Panc1 (cell line): ENCODE measurements at regions not wholly inside any gene's neighbourhood (a gene's known extent, or its start where the extent isn't known, plus 50 kb on each side); places are given as distances from the start of the nearest gene placed in this dataset.

ENCODE experiments used
- ATAC-seq: fragments of 200-7000 bp; cut with Tn5 transposase; 2 replicates; pipeline ENCODE4 v1.9.1; 2020; ENCODE audit warnings: mild to moderate bottlenecking, moderate library complexity
- BruUV-seq: library from RNA; stranded (reverse); fragments of 400-500 nt; replicated peaks from 2 replicates; lab custom pipeline; 2021; lab: Mats Ljungman, UMichigan
- CTCF ChIA-PET: fragments of 300-600 bp; sonication (Branson Sonifier 250); formaldehyde crosslinking; loops from one replicate; lab custom pipeline; 2022; ENCODE audit warnings: antibody characterized with exemption; lab: Charles Lee
- POLR2A ChIA-PET: fragments of 300-600 bp; sonication (Branson Sonifier 250); formaldehyde crosslinking; loops from one replicate; lab custom pipeline; 2022; ENCODE audit warnings: antibody characterized with exemption; lab: Charles Lee
- DNase-seq: peaks from one replicate; pipeline ENCODE4 v3.0.0-alpha.2; 2010; ENCODE audit warnings: low read depth, low spot score
- H3K27ac ChIP-seq: 2 replicates; pipeline ENCODE4 v1.5.1; 2011; ENCODE audit warnings: mild to moderate bottlenecking, low read length, inconsistent platforms
- H3K27me3 ChIP-seq: fragments of 200-500 bp; sonication (Bioruptor generic); 2 replicates; pipeline ENCODE4 v1.6.0; 2014; ENCODE audit warnings: low read length, inconsistent platforms; ENCODE audit not compliant: control insufficient read depth, insufficient read depth
- H3K36me3 ChIP-seq: fragments of 200-500 bp; sonication (Bioruptor generic); 2 replicates; pipeline ENCODE4 v1.5.1; 2014; ENCODE audit warnings: inconsistent platforms, mild to moderate bottlenecking, low read length, moderate library complexity; ENCODE audit not compliant: control insufficient read depth, insufficient read depth
- H3K4me1 ChIP-seq: 2 replicates; pipeline ENCODE4 v1.5.1; 2011; ENCODE audit warnings: inconsistent platforms, mild to moderate bottlenecking, low read length, moderate library complexity; ENCODE audit not compliant: control insufficient read depth, insufficient read depth
- H3K4me3 ChIP-seq, 2 experiments: 2 replicates each; pipeline ENCODE4 v1.5.1; 2011 to 2012; ENCODE audit warnings: low read depth in 2 of 2, low read length in 2 of 2, mild to moderate bottlenecking in 2 of 2, inconsistent platforms in 1 of 2, moderate library complexity in 1 of 2
- H3K9me3 ChIP-seq: fragments of 200-500 bp; sonication (Bioruptor generic); 2 replicates; pipeline ENCODE4 v1.5.1; 2014; ENCODE audit warnings: low read depth, mild to moderate bottlenecking, inconsistent platforms, low read length, moderate library complexity; ENCODE audit not compliant: control insufficient read depth, insufficient read depth
- POLR2AphosphoS5 ChIP-seq: IDR thresholded peaks from 2 replicates; pipeline ENCODE4 v1.6.1; 2012; ENCODE audit warnings: mild to moderate bottlenecking, low read depth, low read length, moderate library complexity
- SIN3A ChIP-seq: IDR thresholded peaks from 2 replicates; pipeline ENCODE4 v1.6.1; 2012; ENCODE audit warnings: low read depth, mild to moderate bottlenecking, low read length, moderate library complexity, borderline replicate concordance; ENCODE audit not compliant: insufficient read depth
- TCF7L2 ChIP-seq: IDR thresholded peaks from 2 replicates; pipeline ENCODE4 v1.6.1; 2011; ENCODE audit warnings: mild to moderate bottlenecking, low read depth, low read length, inconsistent platforms
- in situ Hi-C: cut with HindIII; loops from 2 replicates; pipeline ENCODE4 v1.10.0; 2016; ENCODE audit warnings: low sequenced_read_pairs, low pct_unique_long_range_greater_than_20kb
- intact Hi-C: fragments of 100-400 bp; cut with micrococcal nuclease; formaldehyde crosslinking; loops from one replicate; pipeline ENCODE4 v1.10.0; 2022; ENCODE audit not compliant: unreplicated experiment
- TF ChIP-seq, protein P1 (sequence below), 2 experiments: IDR thresholded peaks; 2 replicates each; pipeline ENCODE4 v1.6.1; 2011 to 2012; ENCODE audit warnings: low read depth in 2 of 2, control low read depth in 1 of 2, low read length in 1 of 2, mild to moderate bottlenecking in 1 of 2, moderate library complexity in 1 of 2; ENCODE audit not compliant: insufficient read depth in 1 of 2
- TF ChIP-seq, protein P2 (sequence below): fragments of 450-650 bp; IDR thresholded peaks from 2 replicates; pipeline ENCODE4 v1.5.1; 2017; ENCODE audit warnings: mild to moderate bottlenecking

DNA sequence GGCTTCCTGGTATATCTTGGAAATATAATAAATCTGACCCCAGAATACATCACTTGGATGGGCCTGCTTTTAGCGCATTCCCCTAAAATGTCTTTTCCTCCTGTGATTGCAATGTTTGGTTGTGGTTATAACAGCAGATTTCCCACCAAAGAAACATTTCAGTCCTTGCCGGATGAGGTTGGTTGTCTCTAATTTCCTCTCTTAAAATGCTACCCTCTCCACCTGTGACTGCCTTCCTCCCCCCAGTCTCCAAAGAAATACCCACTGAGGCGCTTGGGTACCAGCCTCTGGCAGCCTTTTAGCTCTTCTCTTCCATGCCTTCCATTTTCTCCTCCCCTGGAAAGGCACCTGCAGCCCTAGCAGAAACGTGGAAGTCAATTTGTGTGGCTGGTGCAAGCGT lies 102.1 kb upstream of the SIX3 start:
- ChIA-PET POLR2A (no interaction called here), CTCF (no interaction called here)
- TF ChIP-seq, protein P1, sequence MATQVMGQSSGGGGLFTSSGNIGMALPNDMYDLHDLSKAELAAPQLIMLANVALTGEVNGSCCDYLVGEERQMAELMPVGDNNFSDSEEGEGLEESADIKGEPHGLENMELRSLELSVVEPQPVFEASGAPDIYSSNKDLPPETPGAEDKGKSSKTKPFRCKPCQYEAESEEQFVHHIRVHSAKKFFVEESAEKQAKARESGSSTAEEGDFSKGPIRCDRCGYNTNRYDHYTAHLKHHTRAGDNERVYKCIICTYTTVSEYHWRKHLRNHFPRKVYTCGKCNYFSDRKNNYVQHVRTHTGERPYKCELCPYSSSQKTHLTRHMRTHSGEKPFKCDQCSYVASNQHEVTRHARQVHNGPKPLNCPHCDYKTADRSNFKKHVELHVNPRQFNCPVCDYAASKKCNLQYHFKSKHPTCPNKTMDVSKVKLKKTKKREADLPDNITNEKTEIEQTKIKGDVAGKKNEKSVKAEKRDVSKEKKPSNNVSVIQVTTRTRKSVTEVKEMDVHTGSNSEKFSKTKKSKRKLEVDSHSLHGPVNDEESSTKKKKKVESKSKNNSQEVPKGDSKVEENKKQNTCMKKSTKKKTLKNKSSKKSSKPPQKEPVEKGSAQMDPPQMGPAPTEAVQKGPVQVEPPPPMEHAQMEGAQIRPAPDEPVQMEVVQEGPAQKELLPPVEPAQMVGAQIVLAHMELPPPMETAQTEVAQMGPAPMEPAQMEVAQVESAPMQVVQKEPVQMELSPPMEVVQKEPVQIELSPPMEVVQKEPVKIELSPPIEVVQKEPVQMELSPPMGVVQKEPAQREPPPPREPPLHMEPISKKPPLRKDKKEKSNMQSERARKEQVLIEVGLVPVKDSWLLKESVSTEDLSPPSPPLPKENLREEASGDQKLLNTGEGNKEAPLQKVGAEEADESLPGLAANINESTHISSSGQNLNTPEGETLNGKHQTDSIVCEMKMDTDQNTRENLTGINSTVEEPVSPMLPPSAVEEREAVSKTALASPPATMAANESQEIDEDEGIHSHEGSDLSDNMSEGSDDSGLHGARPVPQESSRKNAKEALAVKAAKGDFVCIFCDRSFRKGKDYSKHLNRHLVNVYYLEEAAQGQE (IDR thresholded peaks at IDR 0.05; ENCODE audit: insufficient read depth in 1 of 2, low read depth in 2 of 2, low read length in 1 of 2), result no peak
- TF ChIP-seq POLR2AphosphoS5 (no peak), TCF7L2 (no peak), SIN3A (no peak)
- TF ChIP-seq, protein P2, sequence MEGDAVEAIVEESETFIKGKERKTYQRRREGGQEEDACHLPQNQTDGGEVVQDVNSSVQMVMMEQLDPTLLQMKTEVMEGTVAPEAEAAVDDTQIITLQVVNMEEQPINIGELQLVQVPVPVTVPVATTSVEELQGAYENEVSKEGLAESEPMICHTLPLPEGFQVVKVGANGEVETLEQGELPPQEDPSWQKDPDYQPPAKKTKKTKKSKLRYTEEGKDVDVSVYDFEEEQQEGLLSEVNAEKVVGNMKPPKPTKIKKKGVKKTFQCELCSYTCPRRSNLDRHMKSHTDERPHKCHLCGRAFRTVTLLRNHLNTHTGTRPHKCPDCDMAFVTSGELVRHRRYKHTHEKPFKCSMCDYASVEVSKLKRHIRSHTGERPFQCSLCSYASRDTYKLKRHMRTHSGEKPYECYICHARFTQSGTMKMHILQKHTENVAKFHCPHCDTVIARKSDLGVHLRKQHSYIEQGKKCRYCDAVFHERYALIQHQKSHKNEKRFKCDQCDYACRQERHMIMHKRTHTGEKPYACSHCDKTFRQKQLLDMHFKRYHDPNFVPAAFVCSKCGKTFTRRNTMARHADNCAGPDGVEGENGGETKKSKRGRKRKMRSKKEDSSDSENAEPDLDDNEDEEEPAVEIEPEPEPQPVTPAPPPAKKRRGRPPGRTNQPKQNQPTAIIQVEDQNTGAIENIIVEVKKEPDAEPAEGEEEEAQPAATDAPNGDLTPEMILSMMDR, result no peak
- no peak for DNase-seq
- H3K9me3 ChIP-seq, result no peaks in the 10 kb centered on the region
- H3K36me3 ChIP-seq, result no peaks in the 10 kb centered on the region
- intact Hi-C loops, result no loop called here
- H3K4me3 ChIP-seq, result no peak overlapping the region
- no peak overlapping the region for H3K27ac ChIP-seq
- in situ Hi-C loops, result no loop called here
- BruUV-seq, result no TSS peak
- no peak for ATAC-seq
- H3K4me1 ChIP-seq, result no peaks in the 10 kb centered on the region
- peaks cover 8% of the 10 kb centered on the region; the same call in 1 of the 2 replicates for H3K27me3 ChIP-seq

DNA sequence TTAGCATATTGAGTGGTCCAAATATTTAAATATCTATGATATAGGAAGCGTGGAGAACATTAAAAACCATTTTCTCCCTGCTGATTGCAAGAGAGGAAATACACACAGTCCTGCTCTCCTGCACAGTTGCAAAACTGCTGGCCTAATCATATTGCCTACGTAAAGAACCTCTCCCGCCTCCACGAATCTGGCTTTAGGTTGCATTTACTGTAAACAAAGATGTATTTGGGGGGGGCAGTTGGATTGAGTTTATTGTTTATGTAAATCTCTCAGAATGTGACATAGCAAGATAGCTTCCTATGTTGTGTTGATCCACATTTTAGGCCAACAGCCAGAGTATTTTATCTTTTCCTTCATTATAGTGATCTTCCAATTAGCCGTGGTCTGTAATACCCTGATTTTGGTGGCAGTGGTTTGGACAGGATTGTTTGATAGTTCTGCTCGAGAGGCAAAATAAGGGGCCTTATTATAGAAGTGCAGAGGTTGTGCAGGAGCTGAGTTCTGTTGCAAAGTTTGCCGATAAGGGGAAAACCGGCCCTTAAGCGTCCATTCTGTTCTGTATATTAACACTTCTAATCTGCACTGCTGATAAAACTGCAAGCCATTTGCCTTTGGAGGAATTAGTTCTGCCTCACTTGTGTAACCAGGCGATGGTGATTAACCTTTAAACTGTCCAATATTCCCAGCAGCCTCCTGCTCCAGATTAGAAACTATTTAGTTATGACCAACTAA lies 101.6 kb upstream of the SIX3 start:
- in situ Hi-C loops (no loop called here), intact Hi-C loops (no loop called here)
- H3K27ac ChIP-seq, result no peak overlapping the region
- no peak for DNase-seq
- H3K9me3 ChIP-seq, result no peaks in the 10 kb centered on the region
- peaks cover 8% of the 10 kb centered on the region; the same call in 1 of the 2 replicates for H3K27me3 ChIP-seq
- H3K36me3 ChIP-seq, result no peaks in the 10 kb centered on the region
- BruUV-seq, result no TSS peak
- TF ChIP-seq, protein P2, result no peak
- TF ChIP-seq, protein P1 (IDR thresholded peaks at IDR 0.05; ENCODE audit: insufficient read depth in 1 of 2, low read depth in 2 of 2, low read length in 1 of 2), result no peak
- TF ChIP-seq TCF7L2 (no peak), SIN3A (no peak), POLR2AphosphoS5 (no peak)
- H3K4me3 ChIP-seq, result no peak overlapping the region
- no peaks in the 10 kb centered on the region for H3K4me1 ChIP-seq
- ChIA-PET CTCF (no interaction called here), POLR2A (no interaction called here)
- no peak for ATAC-seq
